H1 (cell line): ENCODE measurements at regions not wholly inside any gene's neighbourhood (a gene's known extent, or its start where the extent isn't known, plus 50 kb on each side); places are given as distances from the start of the nearest gene placed in this dataset.

Experiments used
- CTCF ChIA-PET: fragments of 300-600 bp; sonication (Branson Sonifier 250); formaldehyde crosslinking; loops from one replicate; lab custom pipeline; 2021; ENCODE audit not compliant: partially characterized antibody; lab: Charles Lee
- POLR2A ChIA-PET: fragments of 300-600 bp; sonication (Branson Sonifier 250); formaldehyde crosslinking; loops from one replicate; lab custom pipeline; 2021; ENCODE audit warnings: inconsistent platforms; ENCODE audit not compliant: partially characterized antibody; lab: Charles Lee
- DNase-seq, 2 experiments: peaks; one replicate each; pipeline versions ENCODE4 v3.0.0 to v3.0.0-alpha.2; 2010 to 2022; ENCODE audit warnings: low spot score in 2 of 2, low read depth in 1 of 2, mixed read lengths in 1 of 2
- FAIRE-seq: peaks from 2 replicates; lab custom pipeline; 2011; peaks lifted over from hg19 to GRCh38; lab: Jason Lieb, UNC
- H2AFZ ChIP-seq: 2 replicates; pipeline ENCODE4 v1.8.1; 2012; ENCODE audit warnings: low read length, inconsistent platforms
- H2AK5ac ChIP-seq: 2 replicates; pipeline ENCODE4 v1.6.1; 2013; ENCODE audit warnings: low read depth, low read length
- H2BK120ac ChIP-seq: replicated peaks from 2 replicates; pipeline ENCODE3; 2013; ENCODE audit warnings: low read depth, low read length, inconsistent platforms
- H2BK12ac ChIP-seq: 2 replicates; pipeline ENCODE4 v1.6.1; 2013; ENCODE audit warnings: low read depth, low read length
- H2BK15ac ChIP-seq: 2 replicates; pipeline ENCODE4 v1.6.1; 2013; ENCODE audit warnings: low read length
- H2BK20ac ChIP-seq: 2 replicates; pipeline ENCODE4 v1.6.1; 2013; ENCODE audit warnings: low read length
- H2BK5ac ChIP-seq: 2 replicates; pipeline ENCODE4 v1.6.1; 2013; ENCODE audit warnings: low read depth, low read length
- H3K14ac ChIP-seq: 2 replicates; pipeline ENCODE4 v1.6.1; 2013; ENCODE audit warnings: inconsistent platforms; ENCODE audit not compliant: insufficient read length
- H3K18ac ChIP-seq: 2 replicates; pipeline ENCODE4 v1.6.1; 2013; ENCODE audit warnings: low read length; ENCODE audit errors: extremely low read depth
- H3K23ac ChIP-seq: 2 replicates; pipeline ENCODE4 v1.6.1; 2013; ENCODE audit warnings: inconsistent platforms; ENCODE audit not compliant: insufficient read length
- H3K23me2 ChIP-seq: 2 replicates; pipeline ENCODE4 v1.6.1; 2013; ENCODE audit warnings: low read depth, low read length
- H3K27ac ChIP-seq: 2 replicates; pipeline ENCODE4 v1.6.1; 2011; ENCODE audit warnings: low read depth, low read length, inconsistent platforms
- H3K27me3 ChIP-seq, 4 experiments: replicated peaks in 1 of 4; 1 replicate in 1 of 4; 2 replicates in 3 of 4; pipeline versions ENCODE4 v1.6.1 to v1.8.1; 2011 to 2013; ENCODE audit warnings: low read length in 3 of 4, mild to moderate bottlenecking in 3 of 4, inconsistent platforms in 2 of 4, mixed read lengths in 2 of 4, moderate library complexity in 1 of 4; ENCODE audit not compliant: control insufficient read depth in 3 of 4, insufficient read depth in 3 of 4; ENCODE audit errors: extremely low read depth in 1 of 4
- H3K36me3 ChIP-seq, 4 experiments: 2 replicates each; pipeline versions ENCODE4 v1.6.1 to v1.8.1; 2011 to 2013; ENCODE audit warnings: mild to moderate bottlenecking in 4 of 4, low read length in 3 of 4, moderate library complexity in 2 of 4, control low read depth in 1 of 4, inconsistent platforms in 1 of 4; ENCODE audit not compliant: insufficient read depth in 4 of 4, control insufficient read depth in 2 of 4
- H3K4ac ChIP-seq: replicated peaks from 2 replicates; pipeline ENCODE3; 2013; ENCODE audit warnings: low read length, low read depth, mixed read lengths, inconsistent platforms; ENCODE audit not compliant: insufficient read length
- H3K4me1 ChIP-seq, 4 experiments: replicated peaks in 1 of 4; 1 replicate in 1 of 4; 2 replicates in 3 of 4; pipeline versions ENCODE4 v1.6.1 to v1.8.1; 2011 to 2013; ENCODE audit warnings: low read length in 3 of 4, inconsistent platforms in 2 of 4, mixed read lengths in 1 of 4; ENCODE audit not compliant: insufficient read depth in 4 of 4, control insufficient read depth in 3 of 4
- H3K4me2 ChIP-seq, 2 experiments: 2 replicates each; pipeline versions ENCODE4 v1.6.1 to v1.8.1; 2011 to 2013; ENCODE audit warnings: low read depth in 2 of 2, low read length in 2 of 2, control low read depth in 1 of 2, inconsistent platforms in 1 of 2, mild to moderate bottlenecking in 1 of 2; ENCODE audit not compliant: insufficient read depth in 1 of 2
- H3K4me3 ChIP-seq, 4 experiments: fragments of 200-600, 300-600 bp in 1 of 4; sonication (generic), shearing (Covaris generic), sonication (Bioruptor Twin) in 1 of 4; 2 replicates each; pipeline versions ENCODE4 v1.5.1 to v1.8.1; 2011 to 2016; ENCODE audit warnings: low read length in 4 of 4, low read depth in 3 of 4, control low read depth in 2 of 4, inconsistent platforms in 2 of 4, mild to moderate bottlenecking in 2 of 4, mixed read lengths in 1 of 4, moderate library complexity in 1 of 4; ENCODE audit not compliant: insufficient read depth in 2 of 4; ENCODE audit errors: extremely low read depth in 1 of 4
- H3K56ac ChIP-seq: replicated peaks from 2 replicates; pipeline ENCODE3; 2013; ENCODE audit warnings: low read depth, mild to moderate bottlenecking, mixed read lengths, low read length, inconsistent platforms; ENCODE audit not compliant: insufficient read length
- H3K79me1 ChIP-seq: 2 replicates; pipeline ENCODE4 v1.6.1; 2013; ENCODE audit warnings: low read depth, low read length, control low read depth
- H3K79me2 ChIP-seq, 2 experiments: 2 replicates each; pipeline versions ENCODE4 v1.6.1 to v1.8.1; 2012 to 2013; ENCODE audit warnings: low read length in 2 of 2, mild to moderate bottlenecking in 2 of 2, inconsistent platforms in 1 of 2; ENCODE audit not compliant: insufficient read depth in 2 of 2, control insufficient read depth in 1 of 2
- H3K9ac ChIP-seq, 4 experiments: replicated peaks in 1 of 4; 1 replicate in 1 of 4; 2 replicates in 3 of 4; pipeline versions ENCODE4 v1.6.1 to v1.8.1; 2011 to 2013; ENCODE audit warnings: low read depth in 3 of 4, low read length in 3 of 4, control low read depth in 2 of 4, mild to moderate bottlenecking in 2 of 4, moderate library complexity in 2 of 4, inconsistent platforms in 1 of 4; ENCODE audit errors: extremely low read depth in 1 of 4
- H3K9me3 ChIP-seq, 2 experiments: 2 replicates each; pipeline versions ENCODE4 v1.6.1 to v1.8.1; 2012 to 2013; ENCODE audit warnings: mild to moderate bottlenecking in 2 of 2, moderate library complexity in 2 of 2, control low read depth in 1 of 2, inconsistent platforms in 1 of 2, low read depth in 1 of 2, low read length in 1 of 2, mixed read lengths in 1 of 2; ENCODE audit not compliant: insufficient read depth in 2 of 2
- H4K20me1 ChIP-seq, 2 experiments: replicated peaks in 1 of 2; 2 replicates each; pipeline versions ENCODE3 to v1.8.1; 2011 to 2013; ENCODE audit warnings: inconsistent platforms in 2 of 2, low read length in 2 of 2, mild to moderate bottlenecking in 1 of 2; ENCODE audit not compliant: insufficient read depth in 2 of 2, control insufficient read depth in 1 of 2
- H4K5ac ChIP-seq: 2 replicates; pipeline ENCODE4 v1.6.1; 2013; ENCODE audit warnings: low read length, low read depth, mixed read lengths, inconsistent platforms; ENCODE audit not compliant: insufficient read length
- H4K8ac ChIP-seq: 2 replicates; pipeline ENCODE4 v1.8.0; 2013; ENCODE audit warnings: mild to moderate bottlenecking, moderate library complexity, low read length, inconsistent platforms; ENCODE audit not compliant: insufficient read depth; ENCODE audit errors: extremely low read depth
- H4K91ac ChIP-seq: replicated peaks from 2 replicates; pipeline ENCODE3; 2013; ENCODE audit warnings: low read length, mixed read lengths, inconsistent platforms; ENCODE audit not compliant: insufficient read length
- CEBPB ChIP-seq: IDR thresholded peaks from 2 replicates; pipeline ENCODE4 v1.6.1; 2012; ENCODE audit warnings: low read depth, low read length
- CHD2 ChIP-seq: IDR thresholded peaks from 2 replicates; pipeline ENCODE4 v1.6.1; 2012; ENCODE audit warnings: low read length, improper control_type of control experiment
- RAD21 ChIP-seq, 2 experiments: IDR thresholded peaks in 1 of 2; conservative IDR thresholded peaks in 1 of 2; 2 replicates each; pipeline ENCODE4 v1.6.1; 2011; ENCODE audit warnings: low read depth in 2 of 2, low read length in 2 of 2, improper control_type of control experiment in 1 of 2, inconsistent platforms in 1 of 2, mild to moderate bottlenecking in 1 of 2, moderate library complexity in 1 of 2
- SIX5 ChIP-seq: IDR thresholded peaks from 2 replicates; pipeline ENCODE4 v1.6.1; 2011; ENCODE audit warnings: mild to moderate bottlenecking, low read depth, low read length
- WGBS, 2 experiments: shearing (Covaris generic) in 1 of 2; methylation state at CpG; one replicate each; pipeline versions ENCODE4 v1.1.6 to v1.1.7; 2013 to 2015; ENCODE audit warnings: low lambda C conversion rate in 2 of 2, mixed read lengths in 2 of 2, inconsistent platforms in 1 of 2, low coverage in 1 of 2, missing lambda C conversion rate in 1 of 2; ENCODE audit not compliant: insufficient replicate concordance in 2 of 2, insufficient coverage in 1 of 2, insufficient read length in 1 of 2; ENCODE audit errors: extremely low coverage in 1 of 2, missing lambda C conversion rate in 1 of 2; 5-methylcytosine and 5-hydroxymethylcytosine counted together
- TF ChIP-seq, protein P1 (sequence below), 3 experiments: IDR thresholded peaks; 1 replicate in 2 of 3; 2 replicates in 1 of 3; pipeline versions ENCODE4 v1.5.1 to v1.6.1; 2011; ENCODE audit warnings: low read length in 3 of 3, mild to moderate bottlenecking in 3 of 3, inconsistent platforms in 2 of 3, low read depth in 1 of 3, moderate library complexity in 1 of 3; ENCODE audit not compliant: insufficient read depth in 1 of 3; ENCODE audit errors: control extremely low read depth in 1 of 3

DNA sequence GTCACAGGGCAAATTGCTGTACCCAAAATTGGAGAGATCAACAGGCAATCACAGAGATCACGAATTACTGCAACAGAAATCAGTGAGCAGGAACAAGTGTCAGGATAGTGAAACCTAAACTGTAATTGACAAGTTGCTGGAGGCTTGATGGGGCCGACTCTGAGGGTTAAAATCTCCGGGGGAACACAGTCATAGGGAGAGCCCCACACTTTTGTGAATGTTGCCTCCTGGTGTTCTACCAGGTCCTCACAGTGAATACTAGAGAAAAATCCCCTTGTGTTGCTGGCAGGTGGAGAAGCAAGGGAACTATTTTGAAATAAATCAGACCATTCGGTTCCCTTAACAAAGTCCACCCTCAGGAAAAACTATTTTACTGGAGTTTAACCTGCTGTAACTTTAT is 697.5 kb upstream of the CBLB start:
- H3K4me3 ChIP-seq: no peak overlapping the region
- H2AK5ac ChIP-seq: no peak overlapping the region
- H2BK12ac ChIP-seq: no peak overlapping the region
- H3K9me3 ChIP-seq: no peaks in the 10 kb centered on the region
- H2AFZ ChIP-seq: no peak overlapping the region
- H4K8ac ChIP-seq: no peak overlapping the region
- no peak overlapping the region for H3K18ac ChIP-seq
- no peaks in the 10 kb centered on the region for H4K20me1 ChIP-seq
- H2BK5ac ChIP-seq: no peak overlapping the region
- H3K27me3 ChIP-seq: no peaks in the 10 kb centered on the region
- no peak overlapping the region for H2BK15ac ChIP-seq
- no peak overlapping the region for H2BK120ac ChIP-seq
- no peak overlapping the region for H2BK20ac ChIP-seq
- no peaks in the 10 kb centered on the region for H3K36me3 ChIP-seq
- H3K79me1 ChIP-seq: no peaks in the 10 kb centered on the region
- no peak overlapping the region for H3K4me2 ChIP-seq
- DNase-seq (no peak), FAIRE-seq (peak; percentile 52)
- H3K23me2 ChIP-seq: no peaks in the 10 kb centered on the region
- H3K27ac ChIP-seq: no peak overlapping the region
- POLR2A ChIA-PET: no interaction called here
- CTCF ChIA-PET: interaction anchor here (0.8 to 1.2 kb wide), 2 partner anchors 43 to 128 kb away, joined by 3 read pairs; no protein-coding TSS in a partner anchor
- H4K5ac ChIP-seq: no peak overlapping the region
- no peak overlapping the region for H3K23ac ChIP-seq
- no peaks in the 10 kb centered on the region for H3K79me2 ChIP-seq
- no peaks in the 10 kb centered on the region for H3K4me1 ChIP-seq
- H4K91ac ChIP-seq: no peak overlapping the region
- H3K56ac ChIP-seq: no peak overlapping the region
- 55% methylated on average over 4 of the region's 4 CpGs; no CpG with 5 or more reads in 1 of the 2 experiments for WGBS, 2 experiments
- no peak overlapping the region for H3K14ac ChIP-seq
- no peak overlapping the region for H3K9ac ChIP-seq
- TF ChIP-seq SIX5 (no peak), CHD2 (no peak), CEBPB (no peak), RAD21 (IDR thresholded peaks at IDR 0.05 in 1 of 2, conservative IDR thresholded peaks at IDR 0.05 in 1 of 2; ENCODE audit: low read depth in 2 of 2, low read length in 2 of 2) (peak; percentile 53 to 67)
- TF ChIP-seq, protein P1, sequence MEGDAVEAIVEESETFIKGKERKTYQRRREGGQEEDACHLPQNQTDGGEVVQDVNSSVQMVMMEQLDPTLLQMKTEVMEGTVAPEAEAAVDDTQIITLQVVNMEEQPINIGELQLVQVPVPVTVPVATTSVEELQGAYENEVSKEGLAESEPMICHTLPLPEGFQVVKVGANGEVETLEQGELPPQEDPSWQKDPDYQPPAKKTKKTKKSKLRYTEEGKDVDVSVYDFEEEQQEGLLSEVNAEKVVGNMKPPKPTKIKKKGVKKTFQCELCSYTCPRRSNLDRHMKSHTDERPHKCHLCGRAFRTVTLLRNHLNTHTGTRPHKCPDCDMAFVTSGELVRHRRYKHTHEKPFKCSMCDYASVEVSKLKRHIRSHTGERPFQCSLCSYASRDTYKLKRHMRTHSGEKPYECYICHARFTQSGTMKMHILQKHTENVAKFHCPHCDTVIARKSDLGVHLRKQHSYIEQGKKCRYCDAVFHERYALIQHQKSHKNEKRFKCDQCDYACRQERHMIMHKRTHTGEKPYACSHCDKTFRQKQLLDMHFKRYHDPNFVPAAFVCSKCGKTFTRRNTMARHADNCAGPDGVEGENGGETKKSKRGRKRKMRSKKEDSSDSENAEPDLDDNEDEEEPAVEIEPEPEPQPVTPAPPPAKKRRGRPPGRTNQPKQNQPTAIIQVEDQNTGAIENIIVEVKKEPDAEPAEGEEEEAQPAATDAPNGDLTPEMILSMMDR (IDR thresholded peaks at IDR 0.05; ENCODE audit: control extremely low read depth in 1 of 3, insufficient read depth in 1 of 3, low read depth in 1 of 3, low read length in 3 of 3): peak in 2 of 3 experiments; percentile 32 to 43; a peak in 2 of 4 replicates
- no peak overlapping the region for H3K4ac ChIP-seq
